Osteoblast (primary cell): ENCODE measurements at regions not wholly inside any gene's neighbourhood (a gene's known extent, or its start where the extent isn't known, plus 50 kb on each side); places are given as distances from the start of the nearest gene placed in this dataset.

Source experiments
- DNase-seq: peaks from one replicate; pipeline ENCODE4 v3.0.0; 2011; ENCODE audit warnings: low spot score, mixed read lengths; ENCODE audit not compliant: insufficient read length; ENCODE audit errors: missing footprints
- H2AFZ ChIP-seq: 2 replicates; pipeline ENCODE4 v1.6.0; 2011; ENCODE audit warnings: mild to moderate bottlenecking, low read length
- H3K27ac ChIP-seq: 2 replicates; pipeline ENCODE4 v1.5.1; 2011; ENCODE audit warnings: mild to moderate bottlenecking, low read depth, low read length, moderate library complexity
- H3K27me3 ChIP-seq: 2 replicates; pipeline ENCODE4 v1.6.0; 2012; ENCODE audit warnings: mild to moderate bottlenecking, control low read depth, inconsistent platforms, low read length, moderate library complexity; ENCODE audit not compliant: insufficient read depth
- H3K36me3 ChIP-seq: 2 replicates; pipeline ENCODE4 v1.5.1; 2011; ENCODE audit warnings: mild to moderate bottlenecking, low read length, control low read depth, moderate library complexity; ENCODE audit not compliant: insufficient read depth
- H3K4me1 ChIP-seq: 2 replicates; pipeline ENCODE4 v1.5.1; 2011; ENCODE audit warnings: mild to moderate bottlenecking, low read length, control low read depth, moderate library complexity; ENCODE audit not compliant: insufficient read depth
- H3K4me2 ChIP-seq: 2 replicates; pipeline ENCODE4 v1.6.0; 2011; ENCODE audit warnings: mild to moderate bottlenecking, low read length; ENCODE audit not compliant: insufficient read depth
- H3K4me3 ChIP-seq: fragments of 200-600 bp; sonication (generic); 3 replicates; pipeline ENCODE4 v1.5.1; 2012; ENCODE audit warnings: mild to moderate bottlenecking, low read length, inconsistent platforms; ENCODE audit not compliant: insufficient read depth
- H3K79me2 ChIP-seq: 2 replicates; pipeline ENCODE4 v1.6.0; 2012; ENCODE audit warnings: mild to moderate bottlenecking, low read length, control low read depth, inconsistent platforms; ENCODE audit not compliant: insufficient read depth
- H3K9me3 ChIP-seq: 2 replicates; pipeline ENCODE4 v1.5.1; 2011; ENCODE audit warnings: low read depth, low read length, control low read depth
- H4K20me1 ChIP-seq: 2 replicates; pipeline ENCODE4 v1.6.0; 2012; ENCODE audit warnings: mild to moderate bottlenecking, low read length, control low read depth; ENCODE audit not compliant: insufficient read depth
- CTCF ChIP-seq: IDR thresholded peaks from 2 replicates; pipeline ENCODE4 v1.5.1; 2011; ENCODE audit warnings: mild to moderate bottlenecking, low read depth, low read length, moderate library complexity; ENCODE audit errors: extremely low read depth

- H3K79me2 ChIP-seq, result no peaks in the 10 kb centered on the region
- TF ChIP-seq CTCF, result no peak
- DNase-seq, result no peak
- no peaks in the 10 kb centered on the region for H3K36me3 ChIP-seq
- H3K4me2 ChIP-seq, result no peak overlapping the region
- no peaks in the 10 kb centered on the region for H3K27me3 ChIP-seq
- no peaks in the 10 kb centered on the region for H4K20me1 ChIP-seq
- H3K27ac ChIP-seq, result no peak overlapping the region
- no peak overlapping the region for H3K4me3 ChIP-seq
- no peaks in the 10 kb centered on the region for H3K4me1 ChIP-seq
- no peak overlapping the region for H2AFZ ChIP-seq
- peaks cover 2% of the 10 kb centered on the region for H3K9me3 ChIP-seq
Measured at GRCh38 chr5:26749829-26750228, 288.6 kb downstream of the CDH9 start.

DNA sequence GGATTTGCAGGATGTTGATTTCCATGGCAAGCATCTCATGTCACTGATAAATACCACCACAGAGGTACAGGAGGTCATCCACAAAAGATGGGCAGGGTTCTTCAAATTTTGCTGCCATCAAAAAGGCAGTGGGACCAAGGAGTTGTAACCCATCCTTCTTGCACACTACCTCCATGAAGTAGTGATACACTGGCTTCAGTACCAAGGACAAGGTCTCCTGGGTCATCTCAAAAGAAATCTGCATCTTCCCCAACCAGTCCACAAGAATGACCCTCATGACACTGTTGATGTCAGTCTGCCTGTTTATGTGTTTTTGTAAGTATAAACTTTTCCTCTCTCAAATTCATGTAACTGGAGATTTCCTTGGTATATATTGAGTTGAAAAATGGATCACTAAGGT, 298.2 kb downstream of the CDH9 start:
- no peak overlapping the region for H3K4me2 ChIP-seq

DNA sequence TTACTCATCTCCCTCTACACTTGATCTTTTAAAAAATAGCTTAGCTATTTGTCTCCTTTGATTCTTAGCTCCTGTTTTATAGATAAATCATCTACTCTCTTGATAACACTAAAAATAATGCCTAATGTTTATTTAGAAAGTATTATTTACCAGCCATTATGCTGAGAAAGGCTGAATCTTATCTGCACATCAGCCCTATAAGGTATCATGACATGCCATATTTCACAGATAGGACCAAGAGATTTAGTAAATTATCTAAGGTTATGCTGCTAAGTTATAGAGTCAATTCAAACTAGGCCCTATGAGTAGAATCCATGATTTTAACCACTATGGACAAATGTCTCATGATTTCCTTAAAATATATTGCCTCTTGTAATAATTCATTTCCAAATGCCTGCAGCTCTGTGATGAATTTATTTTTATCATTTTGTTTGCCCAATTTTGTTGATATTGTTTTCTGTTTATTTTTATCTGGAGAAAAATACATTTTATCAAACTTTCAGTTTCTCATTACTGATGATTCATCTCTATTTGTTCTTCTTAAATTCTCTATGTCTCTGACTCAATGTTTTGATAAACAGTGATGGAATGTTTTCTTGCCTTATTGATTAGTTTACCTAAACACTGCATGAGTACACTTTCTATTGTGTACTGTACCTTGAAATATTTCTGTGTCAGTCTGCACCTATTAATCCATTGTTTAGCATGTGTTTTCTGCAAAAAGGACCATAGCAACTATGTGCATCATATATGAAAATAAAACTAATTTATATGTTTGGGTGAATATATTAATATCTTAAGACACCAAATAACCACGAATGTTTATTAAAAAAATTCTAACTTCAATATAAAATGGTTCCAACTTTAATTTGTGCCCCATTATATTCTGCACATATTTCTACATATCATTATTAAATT, 300.8 kb downstream of the CDH9 start:
- Histone ChIP-seq H3K4me1 (no peaks in the 10 kb centered on the region), H4K20me1 (no peaks in the 10 kb centered on the region), H3K79me2 (no peaks in the 10 kb centered on the region), H3K4me3 (no peak overlapping the region), H2AFZ (no peak overlapping the region), H3K27me3 (no peaks in the 10 kb centered on the region), H3K27ac (no peak overlapping the region), H3K36me3 (no peaks in the 10 kb centered on the region), H3K4me2 (no peak overlapping the region), H3K9me3 (no peaks in the 10 kb centered on the region)
- no peak for TF ChIP-seq CTCF
- no peak for DNase-seq

More for the DNA sequence above, 298.2 kb downstream of the CDH9 start:
- Histone ChIP-seq H4K20me1 (no peaks in the 10 kb centered on the region), H3K27ac (no peak overlapping the region), H3K9me3 (no peaks in the 10 kb centered on the region), H3K4me1 (no peaks in the 10 kb centered on the region), H2AFZ (no peak overlapping the region), H3K36me3 (no peaks in the 10 kb centered on the region), H3K4me3 (no peak overlapping the region), H3K27me3 (no peaks in the 10 kb centered on the region), H3K79me2 (no peaks in the 10 kb centered on the region)
- no peak for TF ChIP-seq CTCF
- no peak for DNase-seq

- Histone ChIP-seq H4K20me1 (no peaks in the 10 kb centered on the region), H3K36me3 (no peaks in the 10 kb centered on the region), H3K9me3 (no peaks in the 10 kb centered on the region), H3K4me2 (no peak overlapping the region), H2AFZ (no peak overlapping the region), H3K27me3 (no peaks in the 10 kb centered on the region), H3K79me2 (no peaks in the 10 kb centered on the region), H3K4me3 (no peak overlapping the region), H3K27ac (no peak overlapping the region), H3K4me1 (no peaks in the 10 kb centered on the region)
- no peak for DNase-seq
- no peak for TF ChIP-seq CTCF
Measured at GRCh38 chr5:26727916-26728315, 310.5 kb downstream of the CDH9 start.
